HG03095 (cell line): ENCODE measurements at regions not wholly inside any gene's neighbourhood (a gene's known extent, or its start where the extent isn't known, plus 50 kb on each side); places are given as distances from the start of the nearest gene placed in this dataset.

ENCODE experiments used
- ATAC-seq: cut with Tn5 transposase; IDR thresholded peaks from one replicate; pipeline ENCODE4 v1.9.1; 2021; ENCODE audit warnings: moderate library complexity; ENCODE audit not compliant: unreplicated experiment

- no peak for ATAC-seq
Observed at GRCh38 chr4:32454482-32454881, 1734.3 kb downstream of the PCDH7 start.

GRCh38 chr4:32455231-32455630 is 1735.1 kb downstream of the PCDH7 start:
- ATAC-seq: no peak

- ATAC-seq: no peak
Observed at GRCh38 chr4:32460972-32461371, 1740.8 kb downstream of the PCDH7 start.

GRCh38 chr4:32462944-32463343 is 1742.8 kb downstream of the PCDH7 start:
- ATAC-seq: no peak

- no peak for ATAC-seq
Observed at GRCh38 chr4:32470087-32470585, 1750.0 kb downstream of the PCDH7 start.

- no peak for ATAC-seq
Observed at GRCh38 chr4:32472918-32473317, 1752.7 kb downstream of the PCDH7 start.

GRCh38 chr4:32475710-32476109 is 1755.5 kb downstream of the PCDH7 start:
- no peak for ATAC-seq

GRCh38 chr4:32477518-32477917 is 1757.3 kb downstream of the PCDH7 start:
- ATAC-seq: no peak

GRCh38 chr4:32485956-32486355 is 1765.8 kb downstream of the PCDH7 start:
- no peak for ATAC-seq

- ATAC-seq: no peak
Observed at GRCh38 chr4:32488690-32489089, 1768.5 kb downstream of the PCDH7 start.

GRCh38 chr4:32499171-32499570 is 1779.0 kb downstream of the PCDH7 start:
- ATAC-seq: no peak

GRCh38 chr4:32503241-32503640 is 1783.1 kb downstream of the PCDH7 start:
- no peak for ATAC-seq

GRCh38 chr4:32506067-32506466 is 1785.9 kb downstream of the PCDH7 start:
- no peak for ATAC-seq

GRCh38 chr4:32519060-32519459 is 1798.9 kb downstream of the PCDH7 start:
- ATAC-seq: no peak

- ATAC-seq: no peak
Observed at GRCh38 chr4:32525420-32525819, 1805.3 kb downstream of the PCDH7 start.

GRCh38 chr4:32544846-32545245 is 1824.7 kb downstream of the PCDH7 start:
- no peak for ATAC-seq

- ATAC-seq: no peak
Observed at GRCh38 chr4:32551943-32552342, 1831.8 kb downstream of the PCDH7 start.

- no peak for ATAC-seq
Observed at GRCh38 chr4:32560306-32560705, 1840.1 kb downstream of the PCDH7 start.

- no peak for ATAC-seq
Observed at GRCh38 chr4:32562010-32562409, 1841.8 kb downstream of the PCDH7 start.

- ATAC-seq: no peak
Observed at GRCh38 chr4:32564626-32565025, 1844.5 kb downstream of the PCDH7 start.

- no peak for ATAC-seq
Observed at GRCh38 chr4:32569861-32570260, 1849.7 kb downstream of the PCDH7 start.

- ATAC-seq: no peak
Observed at GRCh38 chr4:32572366-32572765, 1852.2 kb downstream of the PCDH7 start.

- no peak for ATAC-seq
Observed at GRCh38 chr4:32574803-32575202, 1854.6 kb downstream of the PCDH7 start.

GRCh38 chr4:32589097-32589496 is 1868.9 kb downstream of the PCDH7 start:
- no peak for ATAC-seq
